Tibial artery (tissue), 4 donors: ENCODE measurements at regions not wholly inside any gene's neighbourhood (a gene's known extent, or its start where the extent isn't known, plus 50 kb on each side); places are given as distances from the start of the nearest gene placed in this dataset.
A peak's percentile ranks its signal among the peaks of the same experiment; 100 is the strongest.

Experiments used
- DNase-seq, 2 donors: peaks; one replicate each; pipeline ENCODE4 v3.0.0-alpha.2; 2019
- H3K27ac ChIP-seq, 2 donors: fragments of 200-600 bp; sonication (generic) in 1 of 2; 1 replicate in 1 of 2; 2 replicates in 1 of 2; pipeline ENCODE4 v1.5.1; 2018 to 2019; ENCODE audit warnings: mild to moderate bottlenecking in 1 of 2
- H3K27me3 ChIP-seq, 2 donors: fragments of 200-600 bp; sonication (generic) in 1 of 2; one replicate each; pipeline versions ENCODE4 v1.5.1 to v1.6.0; 2016 to 2019
- H3K36me3 ChIP-seq, 3 donors: fragments of 200-600 bp; sonication (generic) in 2 of 3; one replicate each; pipeline ENCODE4 v1.5.1; 2016 to 2019; ENCODE audit warnings: mild to moderate bottlenecking in 2 of 3
- H3K4me1 ChIP-seq, 4 donors: fragments of 200-600 bp; sonication (generic) in 2 of 4; 1 replicate in 3 of 4; 2 replicates in 1 of 4; pipeline ENCODE4 v1.5.1; 2016 to 2019
- H3K4me3 ChIP-seq, 2 donors: fragments of 200-600 bp; sonication (generic) in 1 of 2; 1 replicate in 1 of 2; 2 replicates in 1 of 2; pipeline ENCODE4 v1.5.1; 2018 to 2019; ENCODE audit warnings: mild to moderate bottlenecking in 2 of 2
- H3K9me3 ChIP-seq, 3 donors: fragments of 200-600 bp; sonication (generic) in 1 of 3; one replicate each; pipeline ENCODE4 v1.5.1; 2016 to 2019
- CTCF ChIP-seq, 2 experiments: fragments of 200-600 bp in 1 of 2; fragments of 450-650 bp in 1 of 2; IDR thresholded peaks; one replicate each; pipeline ENCODE4 v1.5.1; 2017 to 2019; ENCODE audit warnings: antibody characterized with exemption in 2 of 2, mild to moderate bottlenecking in 1 of 2, moderate library complexity in 1 of 2
- intact Hi-C: fragments of 100-400 bp; cut with DNase I; formaldehyde crosslinking; loops from one replicate; pipeline ENCODE4 v1.15.0; 2023; ENCODE audit warnings: low total_unique reads

- Histone ChIP-seq H3K4me1 (peaks cover 0 to 40% (median 18%) of the 10 kb centered on the region in 4 donors), H3K36me3 (no peaks in the 10 kb centered on the region), H3K27me3 (no peaks in the 10 kb centered on the region), H3K9me3 (no peaks in the 10 kb centered on the region), H3K4me3 (no peak overlapping the region), H3K27ac (no peak overlapping the region)
- TF ChIP-seq CTCF (IDR thresholded peaks at IDR 0.05): no peak
- no peak for DNase-seq
- intact Hi-C loops: no loop called here
These were observed 165.5 kb downstream of the EFNB1 start for GRCh38 chrX:68994135-68994890.

DNA sequence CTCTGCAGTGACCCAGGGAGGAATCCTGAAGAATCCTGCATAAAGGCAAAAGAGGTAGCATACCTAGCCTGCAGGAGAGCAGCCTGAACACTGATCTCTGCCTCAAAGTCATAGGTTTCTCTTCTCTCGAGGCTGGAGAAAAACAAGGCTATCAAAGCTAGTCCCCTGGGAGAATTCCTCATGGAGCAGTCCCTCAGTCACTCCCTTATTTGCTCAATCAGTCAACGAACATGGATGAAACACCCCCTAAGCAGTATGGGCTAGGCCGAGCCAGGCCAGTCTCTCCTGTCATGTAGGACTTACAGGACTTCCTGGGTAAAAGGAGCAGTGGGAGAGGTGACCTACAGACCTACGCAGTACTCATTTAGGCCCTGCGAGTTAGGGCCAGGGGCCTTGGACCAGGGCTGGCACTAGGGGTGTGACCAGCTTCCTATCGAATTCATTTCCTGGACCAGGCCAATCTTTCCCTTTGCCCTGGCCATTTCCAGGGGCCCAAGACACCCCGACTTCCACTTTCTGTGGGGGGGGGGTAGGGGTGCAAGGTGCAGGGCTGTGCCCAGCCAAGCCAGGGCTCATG lies 164.1 kb downstream of the EFNB1 start:
- Histone ChIP-seq H3K36me3 (no peaks in the 10 kb centered on the region), H3K27ac (no peak overlapping the region), H3K4me1 (peaks cover 0 to 49% (median 19%) of the 10 kb centered on the region in 4 donors), H3K9me3 (no peaks in the 10 kb centered on the region), H3K27me3 (no peaks in the 10 kb centered on the region), H3K4me3 (no peak overlapping the region)
- TF ChIP-seq CTCF (IDR thresholded peaks at IDR 0.05): no peak
- DNase-seq: no peak
- intact Hi-C loops: no loop called here

DNA sequence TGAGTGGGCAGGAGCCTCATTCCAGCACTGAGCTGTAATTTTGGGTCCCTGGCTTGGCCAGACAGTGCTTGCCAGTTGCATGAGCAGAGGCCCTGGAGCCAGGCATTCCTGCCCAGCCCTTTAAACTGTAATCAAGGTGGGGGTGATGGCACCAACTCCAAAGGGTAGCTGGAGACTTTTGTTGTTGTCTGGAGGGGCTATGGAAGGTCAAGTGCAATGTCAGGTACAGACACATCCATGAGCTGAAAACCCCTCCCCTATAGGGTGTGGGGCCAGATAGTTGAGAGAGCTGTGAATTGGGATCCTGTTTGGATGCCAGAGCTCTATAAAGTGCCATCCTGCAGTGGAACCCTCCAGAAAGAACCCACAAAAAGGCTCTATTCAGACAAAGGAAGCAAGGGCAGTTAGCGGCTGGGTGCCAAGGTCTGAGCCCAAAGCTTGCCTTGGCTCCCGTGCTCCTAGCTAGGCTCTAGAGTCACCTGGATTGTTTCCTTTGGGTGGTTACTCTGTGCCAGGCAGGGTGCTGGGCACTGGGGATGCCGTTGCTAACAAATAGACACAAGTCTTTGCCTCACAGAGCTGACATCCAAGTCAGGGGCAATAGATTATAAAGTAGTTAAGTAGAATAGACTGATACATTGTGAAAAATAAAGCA lies 163.0 kb downstream of the EFNB1 start:
- Histone ChIP-seq H3K4me1 (peaks cover 0 to 41% (median 16%) of the 10 kb centered on the region in 4 donors), H3K27ac (no peak overlapping the region), H3K36me3 (no peaks in the 10 kb centered on the region), H3K9me3 (no peaks in the 10 kb centered on the region), H3K27me3 (no peaks in the 10 kb centered on the region), H3K4me3 (no peak overlapping the region)
- intact Hi-C loops: no loop called here
- no peak for DNase-seq
- TF ChIP-seq CTCF (IDR thresholded peaks at IDR 0.05): no peak

GRCh38 chrX:68990948-68991347 lies 162.1 kb downstream of the EFNB1 start:
- H3K4me1 ChIP-seq: peaks cover 0 to 32% (median 13%) of the 10 kb centered on the region in 4 donors
- intact Hi-C loops: no loop called here
- H3K9me3 ChIP-seq: no peaks in the 10 kb centered on the region
- H3K27ac ChIP-seq: no peak overlapping the region
- no peak overlapping the region for H3K4me3 ChIP-seq
- no peaks in the 10 kb centered on the region for H3K36me3 ChIP-seq
- no peak for TF ChIP-seq CTCF (IDR thresholded peaks at IDR 0.05)
- DNase-seq: no peak
- H3K27me3 ChIP-seq: no peaks in the 10 kb centered on the region

- no peak overlapping the region for H3K4me3 ChIP-seq
- TF ChIP-seq CTCF (IDR thresholded peaks at IDR 0.05): no peak
- no peaks in the 10 kb centered on the region for H3K27me3 ChIP-seq
- H3K36me3 ChIP-seq: no peaks in the 10 kb centered on the region
- H3K4me1 ChIP-seq: peaks cover 0 to 23% (median 12%) of the 10 kb centered on the region in 4 donors
- H3K27ac ChIP-seq: peak overlapping the region; percentile 55 to 76
- DNase-seq: peak in 1 of 2 donors; percentile 24
- intact Hi-C loops: no loop called here
- no peaks in the 10 kb centered on the region for H3K9me3 ChIP-seq
These were observed 161.2 kb downstream of the EFNB1 start for GRCh38 chrX:68989865-68990606.
